Activated CD4-positive, alpha-beta T cell treated with anti-CD3 and anti-CD28 coated beads, Interleukin-2, amount 50 U/mL, for 16 hours (primary cell): ENCODE measurements at regions not wholly inside any gene's neighbourhood (a gene's known extent, or its start where the extent isn't known, plus 50 kb on each side); places are given as distances from the start of the nearest gene placed in this dataset.
A peak's percentile ranks its signal among the peaks of the same experiment; 100 is the strongest.

Source experiments
- DNase-seq: peaks from one replicate; pipeline ENCODE4 v3.0.0-alpha.2; 2020

DNA sequence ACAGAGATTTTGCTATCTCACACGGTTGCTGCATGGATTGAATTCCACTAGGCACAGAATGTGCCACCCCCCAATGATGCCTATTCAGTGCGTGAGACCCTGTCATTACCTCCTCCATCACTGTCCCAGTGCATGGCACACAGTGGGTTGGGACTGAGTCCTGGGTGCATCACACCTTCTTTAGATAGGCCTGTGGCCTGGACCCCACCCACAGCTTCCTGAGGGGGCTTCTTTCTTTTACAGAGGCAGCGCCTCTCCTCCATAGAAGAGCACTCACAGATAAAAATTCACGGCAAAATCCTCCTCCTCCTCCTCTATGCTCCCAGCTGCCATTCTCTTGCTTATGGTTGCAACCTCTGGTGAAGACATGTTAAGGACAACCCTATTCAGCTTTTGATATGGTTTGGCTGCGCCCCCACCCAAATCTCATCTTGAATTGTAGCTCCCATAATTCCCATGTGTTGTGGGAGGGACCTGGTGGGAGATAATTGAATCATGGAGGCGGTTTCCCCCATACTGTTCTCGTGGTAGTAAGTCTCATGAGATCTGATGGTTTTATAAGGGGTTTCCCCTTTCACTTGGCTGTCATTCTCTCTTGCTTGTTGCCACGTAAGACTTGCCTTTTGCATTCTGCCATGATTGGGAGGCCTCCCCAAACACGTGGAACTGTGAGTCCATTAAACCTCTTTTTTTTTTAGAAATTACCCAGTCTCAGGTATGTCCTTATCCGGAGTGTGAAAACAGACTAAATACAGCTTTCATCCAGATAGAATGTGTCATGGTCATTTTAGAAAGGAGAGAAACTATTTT lies 147.6 kb downstream of the KLF13 start:
- peak; percentile 44 for DNase-seq

DNA sequence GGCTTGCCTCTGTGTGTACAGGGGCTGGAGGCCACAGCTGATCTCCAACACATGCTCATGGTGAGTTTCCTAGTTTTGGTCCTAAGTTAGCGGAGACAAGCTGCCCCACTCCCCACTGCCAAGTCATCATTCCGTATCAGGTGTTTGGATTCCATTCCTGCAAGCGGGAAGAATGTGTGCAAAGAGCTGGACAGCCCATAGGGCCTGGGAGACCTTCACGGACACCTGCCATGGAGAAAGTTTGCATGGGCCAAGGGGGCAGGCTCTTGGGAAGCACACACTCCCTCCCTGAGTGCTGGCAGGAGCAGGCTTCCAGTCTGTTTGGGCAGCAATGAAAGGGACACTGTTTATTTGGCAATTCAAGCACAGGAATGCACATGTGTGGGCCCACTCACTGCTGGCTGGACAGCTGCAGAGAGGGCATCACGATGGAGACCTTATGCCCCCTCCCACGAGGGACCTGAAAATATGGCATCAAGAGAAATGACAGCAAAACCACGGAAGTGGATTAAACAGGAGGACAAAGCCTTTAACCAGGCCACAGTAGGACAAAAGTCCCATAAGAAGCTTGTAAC lies 149.7 kb downstream of the KLF13 start:
- no peak for DNase-seq

GRCh38 chr15:31476866-31477265 lies 150.2 kb downstream of the KLF13 start:
- no peak for DNase-seq

DNA sequence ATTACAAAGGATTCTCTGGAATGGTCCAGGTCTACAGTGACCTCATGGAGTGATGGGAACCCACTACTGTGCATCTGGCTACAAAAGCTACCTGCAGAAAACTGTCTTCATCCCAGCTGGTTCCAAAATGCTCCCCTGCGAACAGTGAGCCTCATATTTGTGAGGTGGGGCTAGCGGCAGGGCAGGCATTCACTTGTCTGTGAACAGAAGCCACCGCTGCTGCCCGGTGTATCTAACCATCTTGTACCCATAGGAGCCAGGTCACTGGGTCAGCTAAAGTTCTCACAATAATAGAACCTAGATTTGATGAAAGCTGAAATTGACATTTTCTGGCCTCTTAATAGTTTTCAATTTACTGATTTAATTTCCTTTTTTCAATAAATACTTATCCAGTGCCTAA lies 150.7 kb downstream of the KLF13 start:
- DNase-seq = no peak

DNA sequence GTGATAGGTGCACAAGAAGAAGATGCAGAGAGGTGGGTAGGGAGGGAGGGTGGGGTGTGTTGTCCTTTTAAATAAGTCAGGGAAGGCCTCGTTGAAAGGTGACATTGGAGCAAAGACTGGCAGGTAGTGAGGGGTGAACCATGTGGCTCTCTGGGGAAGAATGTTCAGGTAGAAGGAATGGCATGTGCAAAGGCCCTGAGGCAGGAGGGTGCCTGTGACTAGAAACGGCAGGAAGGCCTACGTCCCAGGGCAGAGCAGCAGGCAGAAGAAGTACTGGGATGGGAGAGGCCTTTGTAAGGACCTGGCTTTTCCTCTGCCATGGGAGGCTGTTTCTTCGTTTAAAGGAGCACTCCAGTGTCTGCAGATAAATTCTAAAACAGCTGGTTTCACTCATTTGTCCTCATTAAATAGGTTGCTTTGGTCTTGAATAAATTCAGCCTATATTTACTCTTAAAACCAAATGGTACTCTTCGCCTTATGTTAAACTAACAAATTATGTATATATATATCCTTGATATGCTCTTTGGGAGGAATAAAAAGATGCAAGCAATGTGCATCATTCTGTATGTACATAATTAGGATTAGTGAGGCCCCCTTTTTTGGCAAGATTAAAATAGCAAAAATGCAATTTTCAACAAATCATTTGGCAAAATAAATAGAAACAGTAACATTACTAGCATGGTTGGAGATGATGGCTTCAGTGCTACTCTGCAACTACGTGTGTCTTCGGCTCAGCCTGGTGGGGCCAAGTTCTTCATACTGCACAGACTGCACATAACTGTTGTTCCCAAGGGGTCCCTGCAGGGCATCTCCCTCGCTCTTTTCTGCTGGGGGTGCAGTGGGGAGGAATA lies 151.4 kb downstream of the KLF13 start:
- DNase-seq = no peak

GRCh38 chr15:31478702-31479221 lies 152.1 kb downstream of the KLF13 start:
- DNase-seq = no peak

- DNase-seq = no peak
These were observed 153.9 kb downstream of the KLF13 start for GRCh38 chr15:31480356-31481025.

DNA sequence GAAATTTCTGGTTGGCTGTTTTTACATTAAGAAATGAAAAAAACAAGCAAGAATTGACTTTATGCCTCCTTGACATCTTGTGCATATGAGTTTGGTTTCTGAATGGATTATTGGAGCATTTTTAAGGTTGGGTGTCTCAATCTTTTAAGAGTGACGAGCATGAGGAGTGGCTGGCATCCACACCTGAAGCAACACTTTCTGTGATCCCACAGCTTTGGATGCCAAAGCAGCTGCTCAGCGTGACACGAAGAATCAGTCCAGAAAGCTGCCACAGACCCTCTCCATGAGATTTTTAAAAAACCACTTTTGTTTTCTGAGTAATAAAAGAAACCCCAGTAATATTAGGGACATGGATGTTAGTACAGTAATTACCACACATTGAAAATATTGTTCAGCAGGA lies 154.5 kb downstream of the KLF13 start:
- no peak for DNase-seq

GRCh38 chr15:31482122-31482922 lies 155.7 kb downstream of the KLF13 start:
- no peak for DNase-seq

GRCh38 chr15:31483053-31483985 lies 156.7 kb downstream of the KLF13 start:
- peak; percentile 39 for DNase-seq

DNA sequence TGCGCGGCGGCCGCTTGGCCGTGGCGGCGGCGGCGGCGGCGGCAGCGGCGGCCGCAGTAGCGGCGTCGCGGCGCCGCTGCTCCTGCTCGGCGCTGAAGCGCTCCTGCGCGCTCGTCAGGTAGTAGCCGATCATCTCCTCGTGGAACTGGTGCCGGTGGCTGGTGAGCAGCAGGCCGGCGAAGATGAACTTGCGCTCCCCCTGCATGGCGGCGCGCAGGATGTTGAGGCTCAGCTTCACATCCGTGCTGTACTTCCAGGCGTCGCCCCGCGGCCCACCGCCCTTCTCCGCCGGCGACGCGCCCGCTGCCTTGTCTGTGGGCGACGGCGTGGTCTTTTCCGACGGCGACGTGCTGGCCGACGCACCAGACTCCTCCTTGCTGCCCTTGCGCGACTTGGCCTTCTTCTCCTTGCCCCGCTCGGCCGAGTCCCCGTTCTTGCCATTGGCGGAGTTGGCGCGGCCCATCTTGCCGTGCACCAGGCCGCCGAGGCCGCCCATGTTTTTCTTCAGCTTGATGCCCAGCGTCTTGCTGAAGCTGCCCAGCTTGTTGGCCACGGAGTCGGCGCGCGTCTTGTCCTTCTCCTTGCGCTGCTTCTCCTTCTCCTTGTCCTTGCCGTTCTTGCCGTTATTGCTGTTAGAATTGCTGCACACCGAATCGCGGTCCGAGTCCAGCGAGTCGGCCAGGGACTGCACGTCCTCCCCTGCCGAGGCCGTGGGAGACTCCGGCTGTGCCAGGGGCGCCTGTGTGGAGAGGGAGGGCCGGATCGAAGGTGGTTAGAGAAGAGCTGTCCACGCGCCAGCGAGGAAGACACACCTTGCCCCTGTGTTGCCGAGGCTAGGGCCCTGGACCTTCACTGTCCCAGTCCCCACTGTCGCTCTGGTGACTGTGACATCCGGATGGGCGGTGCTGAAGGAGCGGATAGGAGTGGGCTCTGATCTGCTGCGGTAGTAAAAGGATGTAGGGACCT lies 157.6 kb downstream of the KLF13 start:
- DNase-seq = no peak

- no peak for DNase-seq
These were observed 158.4 kb downstream of the KLF13 start for GRCh38 chr15:31484986-31485385.

GRCh38 chr15:31485431-31485830 lies 158.8 kb downstream of the KLF13 start:
- no peak for DNase-seq

DNA sequence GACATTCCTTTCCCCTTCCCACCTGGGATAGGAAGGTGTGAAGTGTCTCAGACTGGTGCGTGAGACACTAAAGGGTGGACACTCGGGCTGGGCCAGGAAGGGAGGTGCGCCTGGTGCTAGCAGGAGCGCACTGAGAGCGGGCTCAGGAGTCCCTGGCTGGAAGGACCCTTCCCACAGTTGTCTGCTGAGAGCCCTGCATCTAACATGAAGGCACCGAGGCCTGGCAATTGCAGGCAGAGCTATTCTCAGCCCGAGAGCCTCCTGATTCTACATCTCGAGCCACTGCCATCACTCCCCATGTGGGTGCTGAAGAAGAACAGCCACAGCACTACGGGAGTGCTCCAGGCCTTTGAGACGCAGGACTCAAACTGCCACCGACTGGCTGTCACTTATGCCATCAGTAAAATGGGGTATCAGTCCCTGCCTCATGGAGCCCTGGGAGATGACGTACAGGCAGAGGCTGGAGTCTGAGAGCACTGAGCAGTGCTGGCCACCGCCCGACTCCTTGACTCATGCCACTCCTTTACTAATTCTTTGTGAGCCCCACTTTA lies 159.4 kb downstream of the KLF13 start:
- no peak for DNase-seq

DNA sequence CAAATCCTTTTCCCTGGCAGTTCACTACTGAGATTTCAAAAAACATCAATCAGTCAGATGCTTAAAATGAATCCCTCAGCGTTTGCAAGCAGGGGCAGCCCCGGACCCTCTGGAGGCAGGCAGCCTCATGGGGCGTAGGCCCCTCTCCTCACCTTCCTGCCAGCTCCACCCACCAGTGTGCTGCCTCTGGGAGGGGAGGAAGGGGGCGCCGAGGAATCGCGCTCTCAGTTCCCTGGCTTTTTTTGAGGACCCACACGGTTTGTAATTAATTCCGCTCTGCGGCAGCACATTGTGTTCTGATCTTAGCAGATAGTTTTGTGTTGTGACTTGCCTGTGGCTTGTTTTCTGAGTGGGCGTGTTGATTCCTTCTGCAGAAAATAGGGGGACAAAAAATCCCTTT lies 159.9 kb downstream of the KLF13 start:
- DNase-seq = no peak

GRCh38 chr15:31486906-31487695 lies 160.5 kb downstream of the KLF13 start:
- no peak for DNase-seq

DNA sequence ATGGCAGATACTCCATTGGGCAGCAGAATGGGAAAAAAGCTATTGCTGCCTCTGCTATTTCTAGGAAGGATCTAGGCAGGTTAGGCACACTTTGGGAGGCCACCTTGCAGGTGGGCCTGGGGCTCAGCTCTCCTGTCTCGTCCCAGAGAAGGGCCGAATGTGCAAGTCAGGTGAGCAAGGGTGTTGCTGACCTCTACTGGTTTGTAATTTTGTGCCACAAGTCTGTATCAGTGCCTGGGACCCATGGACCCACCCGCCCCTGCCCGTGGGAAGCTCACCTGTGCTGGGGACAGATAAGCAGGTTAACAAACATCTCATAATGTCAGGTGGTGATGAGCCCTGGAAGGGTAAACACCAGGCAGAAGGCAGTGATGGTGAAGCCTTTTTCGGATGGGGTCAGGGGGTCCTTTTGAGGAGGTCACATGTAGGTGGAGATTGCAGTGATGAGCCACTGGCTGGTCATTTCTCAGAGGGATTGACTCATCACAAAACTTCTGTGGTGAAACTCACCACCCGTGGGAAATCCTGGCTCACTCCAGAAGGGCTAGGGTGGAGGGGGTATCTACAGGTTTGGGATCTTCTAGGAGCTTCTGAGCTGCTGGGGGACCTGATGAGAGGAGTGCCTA lies 161.3 kb downstream of the KLF13 start:
- DNase-seq = peak; percentile 36
